PC-9 (cell line): ENCODE measurements at regions not wholly inside any gene's neighbourhood (a gene's known extent, or its start where the extent isn't known, plus 50 kb on each side); places are given as distances from the start of the nearest gene placed in this dataset.

Source experiments
- BruUV-seq: library from RNA; stranded (reverse); fragments of 400-500 nt; replicated peaks from 2 replicates; lab custom pipeline; 2021; lab: Mats Ljungman, UMichigan
- CTCF ChIA-PET: fragments of 300-600 bp; sonication (Branson Sonifier 250); formaldehyde crosslinking; loops from one replicate; lab custom pipeline; 2022; ENCODE audit warnings: antibody characterized with exemption; lab: Charles Lee
- POLR2A ChIA-PET: fragments of 300-600 bp; sonication (Branson Sonifier 250); formaldehyde crosslinking; loops from one replicate; lab custom pipeline; 2022; ENCODE audit warnings: antibody characterized with exemption; ENCODE audit not compliant: unreplicated experiment; lab: Charles Lee
- DNase-seq, 2 experiments: peaks; one replicate each; pipeline versions ENCODE4 v3.0.0 to v3.0.0-alpha.2; 2015 to 2022; ENCODE audit warnings: mixed read lengths in 1 of 2
- H2AFZ ChIP-seq: fragments of 200-600 bp; sonication (generic); 2 replicates; pipeline ENCODE4 v1.8.1; 2017; ENCODE audit warnings: antibody characterized with exemption
- H3F3A ChIP-seq: fragments of 200-600 bp; sonication (generic); 2 replicates; pipeline ENCODE4 v1.8.1; 2017; ENCODE audit warnings: antibody characterized with exemption, mild to moderate bottlenecking, low read depth; ENCODE audit not compliant: insufficient read depth
- H3K27ac ChIP-seq: fragments of 200-600 bp; sonication (generic); 2 replicates; pipeline ENCODE4 v1.6.1; 2016; ENCODE audit warnings: mixed run types
- H3K27me3 ChIP-seq: fragments of 200-600 bp; sonication (generic); 2 replicates; pipeline ENCODE4 v1.6.1; 2016; ENCODE audit warnings: low read depth, mixed run types; ENCODE audit not compliant: insufficient read depth
- H3K36me3 ChIP-seq: fragments of 200-600 bp; sonication (generic); 2 replicates; pipeline ENCODE4 v1.6.1; 2016; ENCODE audit warnings: low read depth, mixed run types
- H3K4me1 ChIP-seq: fragments of 200-600 bp; sonication (generic); replicated peaks from 2 replicates; pipeline ENCODE4 v1.6.1; 2016; ENCODE audit warnings: mixed run types; ENCODE audit not compliant: insufficient read depth
- H3K4me2 ChIP-seq: fragments of 200-600 bp; sonication (generic); 2 replicates; pipeline ENCODE4 v1.6.1; 2017; ENCODE audit warnings: mixed run types
- H3K4me3 ChIP-seq: fragments of 200-600 bp; sonication (generic); 2 replicates; pipeline ENCODE4 v1.6.1; 2016; ENCODE audit warnings: mixed run types
- H3K79me2 ChIP-seq: fragments of 200-600 bp; sonication (generic); 2 replicates; pipeline ENCODE4 v1.6.1; 2017; ENCODE audit warnings: low read depth, mixed run types
- H3K9me2 ChIP-seq: fragments of 200-600 bp; sonication (generic); 2 replicates; pipeline ENCODE4 v1.8.1; 2017; ENCODE audit warnings: mild to moderate bottlenecking; ENCODE audit not compliant: insufficient read depth
- H3K9me3 ChIP-seq: fragments of 200-600 bp; sonication (generic); 2 replicates; pipeline ENCODE4 v1.8.1; 2016; ENCODE audit warnings: low read depth; ENCODE audit not compliant: insufficient read depth
- H4K20me1 ChIP-seq: fragments of 200-600 bp; sonication (generic); 2 replicates; pipeline ENCODE4 v1.8.1; 2017; ENCODE audit not compliant: insufficient read depth
- CTCF ChIP-seq: fragments of 200-600 bp; sonication (generic); conservative IDR thresholded peaks from 2 replicates; pipeline ENCODE4 v1.6.1; 2017; ENCODE audit warnings: mixed run types, antibody characterized with exemption, mild to moderate bottlenecking, moderate library complexity
- EZH2 ChIP-seq: fragments of 200-600 bp; sonication (generic); IDR thresholded peaks from 2 replicates; pipeline ENCODE4 v1.8.0; 2017; ENCODE audit warnings: antibody characterized with exemption, low read depth
- intact Hi-C: fragments of 100-400 bp; cut with micrococcal nuclease; formaldehyde crosslinking; loops from one replicate; pipeline ENCODE4 v1.10.0; 2022; ENCODE audit not compliant: unreplicated experiment

- Histone ChIP-seq H3K4me3 (no peak overlapping the region), H3K27ac (no peak overlapping the region)
Measured at GRCh38 chr7:113986216-113986615, 67.4 kb upstream of the PPP1R3A start.

DNA sequence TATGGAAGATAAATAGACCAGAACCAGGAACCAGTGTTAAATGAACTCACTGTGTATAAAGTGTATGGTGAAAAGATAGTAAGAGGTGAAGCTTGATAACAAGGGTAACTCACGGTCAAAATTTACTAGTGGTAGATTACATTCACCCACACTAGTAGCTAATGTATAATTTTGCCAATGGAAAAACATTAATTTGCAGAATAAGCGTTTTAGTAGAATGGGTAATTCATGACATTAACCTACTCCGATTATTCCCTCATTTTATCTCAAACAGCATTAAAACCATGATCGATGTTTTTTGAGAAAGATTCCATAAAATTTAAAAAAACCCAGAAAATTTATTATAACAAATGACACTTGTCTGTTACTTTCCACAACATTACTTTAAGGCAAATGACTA, 57.7 kb upstream of the PPP1R3A start:
- no peaks in the 10 kb centered on the region for H3K4me1 ChIP-seq
- no peaks in the 10 kb centered on the region for H3K27me3 ChIP-seq
- H3K79me2 ChIP-seq: no peaks in the 10 kb centered on the region
- intact Hi-C loops: no loop called here
- no peaks in the 10 kb centered on the region for H3K9me3 ChIP-seq
- no peaks in the 10 kb centered on the region for H4K20me1 ChIP-seq
- no peak overlapping the region for H2AFZ ChIP-seq
- no peak overlapping the region for H3K4me2 ChIP-seq
- DNase-seq: no peak
- no peak overlapping the region for H3K27ac ChIP-seq
- POLR2A ChIA-PET: no interaction called here
- H3F3A ChIP-seq: no peaks in the 10 kb centered on the region
- BruUV-seq: no TSS peak
- no peaks in the 10 kb centered on the region for H3K36me3 ChIP-seq
- no peak overlapping the region for H3K4me3 ChIP-seq
- no peak for TF ChIP-seq EZH2
- no peak for TF ChIP-seq CTCF
- CTCF ChIA-PET: no interaction called here
- no peaks in the 10 kb centered on the region for H3K9me2 ChIP-seq

More at GRCh38 chr7:113986216-113986615, 67.4 kb upstream of the PPP1R3A start:
- POLR2A ChIA-PET: no interaction called here
- intact Hi-C loops: no loop called here
- no peaks in the 10 kb centered on the region for H3K9me3 ChIP-seq
- CTCF ChIA-PET: no interaction called here
- H3K4me2 ChIP-seq: no peak overlapping the region
- TF ChIP-seq CTCF (no peak), EZH2 (no peak)
- no peaks in the 10 kb centered on the region for H3K9me2 ChIP-seq
- BruUV-seq: no TSS peak
- no peaks in the 10 kb centered on the region for H3K79me2 ChIP-seq
- DNase-seq: no peak
- H3F3A ChIP-seq: no peaks in the 10 kb centered on the region
- no peaks in the 10 kb centered on the region for H3K36me3 ChIP-seq
- no peaks in the 10 kb centered on the region for H3K4me1 ChIP-seq
- no peak overlapping the region for H2AFZ ChIP-seq
- H3K27me3 ChIP-seq: no peaks in the 10 kb centered on the region
- H4K20me1 ChIP-seq: no peaks in the 10 kb centered on the region

GRCh38 chr7:113968713-113969112, 49.9 kb upstream of the PPP1R3A start:
- Histone ChIP-seq H3K4me1 (no peaks in the 10 kb centered on the region), H3K27me3 (no peaks in the 10 kb centered on the region), H2AFZ (no peak overlapping the region), H3K27ac (no peak overlapping the region), H4K20me1 (no peaks in the 10 kb centered on the region), H3K4me3 (no peak overlapping the region), H3K79me2 (no peaks in the 10 kb centered on the region), H3K9me3 (no peaks in the 10 kb centered on the region), H3F3A (no peaks in the 10 kb centered on the region), H3K9me2 (no peaks in the 10 kb centered on the region; the same call in 1 of the 2 replicates), H3K36me3 (no peaks in the 10 kb centered on the region), H3K4me2 (no peak overlapping the region)
- no peak for TF ChIP-seq CTCF
- TF ChIP-seq EZH2: no peak
- ChIA-PET CTCF (no interaction called here), POLR2A (no interaction called here)
- intact Hi-C loops: no loop called here
- DNase-seq: no peak
- BruUV-seq: no TSS peak
